Stimulated activated CD8-positive, alpha-beta memory T cell treated with anti-CD3 and anti-CD28 coated beads, Interleukin-7, amount 100 ng/mL, for 48 hours (primary cell): ENCODE measurements at regions not wholly inside any gene's neighbourhood (a gene's known extent, or its start where the extent isn't known, plus 50 kb on each side); places are given as distances from the start of the nearest gene placed in this dataset.
"Not testable (repeated sequence)": the region's sequence is repeated elsewhere in the genome, so short reads cannot be mapped to it uniquely, and the experiment has no call there.

ENCODE experiments used
- DNase-seq, 2 donors: peaks; one replicate each; pipeline ENCODE4 v3.0.0-alpha.2; 2020; ENCODE audit warnings: low read depth in 1 of 2; ENCODE audit errors: extremely low read depth in 1 of 2

GRCh38 chr2:195228547-195228946 is 428.5 kb upstream of the SLC39A10 start:
- not testable (repeated sequence) for DNase-seq

GRCh38 chr2:195214072-195214471 is 443.0 kb upstream of the SLC39A10 start:
- no peak for DNase-seq

GRCh38 chr2:195212586-195212985 is 444.4 kb upstream of the SLC39A10 start:
- DNase-seq = no peak

GRCh38 chr2:195202163-195202845 is 454.7 kb upstream of the SLC39A10 start:
- no peak for DNase-seq

- DNase-seq = no peak
Measured at GRCh38 chr2:195199864-195200263, 457.2 kb upstream of the SLC39A10 start.

- DNase-seq = no peak
Measured at GRCh38 chr2:195181059-195181705, 475.8 kb upstream of the SLC39A10 start.

- DNase-seq = no peak
Measured at GRCh38 chr2:195168369-195168768, 488.7 kb upstream of the SLC39A10 start.

- no peak for DNase-seq
Measured at GRCh38 chr2:195164930-195165329, 492.1 kb upstream of the SLC39A10 start.

- no peak for DNase-seq
Measured at GRCh38 chr2:195162918-195163317, 494.1 kb upstream of the SLC39A10 start.

- DNase-seq = no peak
Measured at GRCh38 chr2:195162194-195162593, 494.8 kb upstream of the SLC39A10 start.

GRCh38 chr2:195160963-195161362 is 496.1 kb upstream of the SLC39A10 start:
- no peak for DNase-seq

- no peak for DNase-seq
Measured at GRCh38 chr2:195151711-195152110, 505.3 kb upstream of the SLC39A10 start.

GRCh38 chr2:195150819-195151218 is 506.2 kb upstream of the SLC39A10 start:
- no peak for DNase-seq

- DNase-seq = no peak
Measured at GRCh38 chr2:195148004-195148403, 509.0 kb upstream of the SLC39A10 start.

- no peak for DNase-seq
Measured at GRCh38 chr2:195146761-195147541, 510.1 kb upstream of the SLC39A10 start.

GRCh38 chr2:195138435-195138834 is 518.6 kb upstream of the SLC39A10 start:
- DNase-seq = no peak

- DNase-seq = not testable (repeated sequence)
Measured at GRCh38 chr2:195125889-195126288, 531.1 kb upstream of the SLC39A10 start.

GRCh38 chr2:195124391-195125079 is 532.5 kb upstream of the SLC39A10 start:
- no peak for DNase-seq

GRCh38 chr2:195122653-195123052 is 534.4 kb upstream of the SLC39A10 start:
- DNase-seq = no peak

GRCh38 chr2:195121341-195121740 is 535.7 kb upstream of the SLC39A10 start:
- no peak for DNase-seq

GRCh38 chr2:195119231-195119630 is 537.8 kb upstream of the SLC39A10 start:
- no peak for DNase-seq
